Loucy (cell line): ENCODE measurements at regions not wholly inside any gene's neighbourhood (a gene's known extent, or its start where the extent isn't known, plus 50 kb on each side); places are given as distances from the start of the nearest gene placed in this dataset.

Experiments
- EZH2phosphoT487 ChIP-seq: fragments of 200-600 bp; IDR thresholded peaks from 2 replicates; pipeline ENCODE4 v1.6.1; 2018; ENCODE audit warnings: antibody characterized with exemption, mild to moderate bottlenecking, moderate library complexity, borderline replicate concordance
- TF ChIP-seq, protein P1 (sequence below): fragments of 200-600 bp; sonication (generic); conservative IDR thresholded peaks from 2 replicates; pipeline ENCODE4 v1.5.1; 2014; ENCODE audit warnings: mild to moderate bottlenecking, antibody characterized with exemption, low read length

DNA sequence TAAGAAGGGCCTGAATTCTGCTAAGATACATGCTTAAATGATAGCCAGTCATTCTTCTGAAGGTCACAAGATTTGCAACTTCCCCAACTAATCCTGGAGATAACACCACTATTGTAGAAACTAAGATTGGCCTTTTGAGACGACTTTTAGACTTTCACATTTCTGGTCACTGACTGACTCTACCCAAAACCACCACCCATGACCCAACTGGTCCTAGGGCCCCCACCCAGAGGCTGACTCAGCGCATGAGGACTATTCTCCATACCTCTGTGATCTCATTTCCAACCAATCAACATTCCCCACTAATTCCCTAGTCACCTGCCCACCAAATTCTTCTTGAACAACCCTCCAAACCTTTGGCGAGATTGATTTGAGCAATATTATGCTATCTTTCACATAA is 1299.0 kb downstream of the CDH11 start:
- TF ChIP-seq EZH2phosphoT487, result no peak
- TF ChIP-seq, protein P1, sequence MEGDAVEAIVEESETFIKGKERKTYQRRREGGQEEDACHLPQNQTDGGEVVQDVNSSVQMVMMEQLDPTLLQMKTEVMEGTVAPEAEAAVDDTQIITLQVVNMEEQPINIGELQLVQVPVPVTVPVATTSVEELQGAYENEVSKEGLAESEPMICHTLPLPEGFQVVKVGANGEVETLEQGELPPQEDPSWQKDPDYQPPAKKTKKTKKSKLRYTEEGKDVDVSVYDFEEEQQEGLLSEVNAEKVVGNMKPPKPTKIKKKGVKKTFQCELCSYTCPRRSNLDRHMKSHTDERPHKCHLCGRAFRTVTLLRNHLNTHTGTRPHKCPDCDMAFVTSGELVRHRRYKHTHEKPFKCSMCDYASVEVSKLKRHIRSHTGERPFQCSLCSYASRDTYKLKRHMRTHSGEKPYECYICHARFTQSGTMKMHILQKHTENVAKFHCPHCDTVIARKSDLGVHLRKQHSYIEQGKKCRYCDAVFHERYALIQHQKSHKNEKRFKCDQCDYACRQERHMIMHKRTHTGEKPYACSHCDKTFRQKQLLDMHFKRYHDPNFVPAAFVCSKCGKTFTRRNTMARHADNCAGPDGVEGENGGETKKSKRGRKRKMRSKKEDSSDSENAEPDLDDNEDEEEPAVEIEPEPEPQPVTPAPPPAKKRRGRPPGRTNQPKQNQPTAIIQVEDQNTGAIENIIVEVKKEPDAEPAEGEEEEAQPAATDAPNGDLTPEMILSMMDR, result no peak
